ENCODE measurements at regions not wholly inside any gene's neighbourhood (a gene's known extent, or its start where the extent isn't known, plus 50 kb on each side); places are given as distances from the start of the nearest gene placed in this dataset.

GRCh38 chr6:20044883-20045282 lies 167.4 kb downstream of the MBOAT1 start:
- Histone ChIP-seq H3K4ac (replicated peaks; ENCODE audit: insufficient read length, low read depth, low read length) (no peak overlapping the region), H3K27ac (ENCODE audit: low read depth, low read length) (no peak overlapping the region), H4K5ac (ENCODE audit: insufficient read length, low read depth, low read length) (no peak overlapping the region), H2BK5ac (ENCODE audit: low read depth, low read length) (no peak overlapping the region), H3K18ac (ENCODE audit: extremely low read depth, low read length) (no peak overlapping the region), H3K79me2 (ENCODE audit: control insufficient read depth in 1 of 2, insufficient read depth in 2 of 2, low read length in 2 of 2) (no peaks in the 10 kb centered on the region), H3K36me3 (ENCODE audit: control insufficient read depth in 2 of 4, insufficient read depth in 4 of 4, low read length in 3 of 4) (no peaks in the 10 kb centered on the region), H4K91ac (replicated peaks; ENCODE audit: insufficient read length, low read length) (no peak overlapping the region), H2BK12ac (ENCODE audit: low read depth, low read length) (no peak overlapping the region), H3K4me2 (ENCODE audit: insufficient read depth in 1 of 2, low read depth in 2 of 2, low read length in 2 of 2) (no peak overlapping the region), H2AFZ (ENCODE audit: low read length) (no peak overlapping the region; the same call in 1 of the 2 replicates), H2AK5ac (ENCODE audit: low read depth, low read length) (no peak overlapping the region), H2BK15ac (ENCODE audit: low read length) (no peak overlapping the region), H3K23me2 (ENCODE audit: low read depth, low read length) (no peaks in the 10 kb centered on the region), H3K56ac (replicated peaks; ENCODE audit: insufficient read length, low read depth, low read length) (no peak overlapping the region), H3K14ac (ENCODE audit: insufficient read length) (no peak overlapping the region), H4K20me1 (replicated peaks in 1 of 2; ENCODE audit: control insufficient read depth in 1 of 2, insufficient read depth in 2 of 2, low read length in 2 of 2) (no peaks in the 10 kb centered on the region), H2BK20ac (ENCODE audit: low read length) (no peak overlapping the region), H2BK120ac (replicated peaks; ENCODE audit: low read depth, low read length) (no peak overlapping the region), H3K4me3 (ENCODE audit: extremely low read depth in 1 of 4, insufficient read depth in 2 of 4, low read depth in 3 of 4, low read length in 4 of 4) (no peak overlapping the region), H4K8ac (ENCODE audit: extremely low read depth, insufficient read depth, low read length) (no peak overlapping the region), H3K4me1 (replicated peaks in 1 of 4; ENCODE audit: control insufficient read depth in 3 of 4, insufficient read depth in 4 of 4, low read length in 3 of 4) (no peaks in the 10 kb centered on the region), H3K79me1 (ENCODE audit: low read depth, low read length) (no peaks in the 10 kb centered on the region), H3K9me3 (ENCODE audit: insufficient read depth in 2 of 2, low read depth in 1 of 2, low read length in 1 of 2) (no peaks in the 10 kb centered on the region), H3K9ac (replicated peaks in 1 of 4; ENCODE audit: extremely low read depth in 1 of 4, low read depth in 3 of 4, low read length in 3 of 4) (no peak overlapping the region), H3K27me3 (replicated peaks in 1 of 4; ENCODE audit: control insufficient read depth in 3 of 4, extremely low read depth in 1 of 4, insufficient read depth in 3 of 4, low read length in 3 of 4) (no peaks in the 10 kb centered on the region), H3K23ac (ENCODE audit: insufficient read length) (no peak overlapping the region)
- FAIRE-seq (no peak), DNase-seq (ENCODE audit: low read depth in 1 of 2, low spot score in 2 of 2) (no peak)
- ChIA-PET POLR2A (ENCODE audit: partially characterized antibody) (no interaction called here), CTCF (ENCODE audit: partially characterized antibody) (interaction anchor here (0.6 kb wide), 1 partner anchor 185 kb away, joined by 3 read pairs; no protein-coding TSS in a partner anchor)
- 82% methylated on average over 1 of the region's 1 CpG; no CpG with 5 or more reads in 1 of the 2 experiments for WGBS, 2 experiments (ENCODE audit: extremely low coverage in 1 of 2, insufficient coverage in 1 of 2, insufficient read length in 1 of 2, insufficient replicate concordance in 2 of 2, low coverage in 1 of 2, low lambda C conversion rate in 2 of 2, missing lambda C conversion rate in 1 of 2)
- no peak for TF ChIP-seq SAP30 (IDR thresholded peaks at IDR 0.05; ENCODE audit: insufficient read depth, insufficient replicate concordance, low read length)
- no peak for TF ChIP-seq CBX5 (IDR thresholded peaks at IDR 0.05; ENCODE audit: low read depth, low read length)
- no peak for TF ChIP-seq TAF7 (optimal IDR thresholded peaks at IDR 0.05; ENCODE audit: borderline replicate concordance, low read depth, low read length)
- TF ChIP-seq ASH2L (IDR thresholded peaks at IDR 0.05; ENCODE audit: low read length), result no peak
- no peak for TF ChIP-seq JUND (IDR thresholded peaks at IDR 0.05; ENCODE audit: low read length)
- TF ChIP-seq MAFK (IDR thresholded peaks at IDR 0.05; ENCODE audit: low read depth, low read length), result no peak

All from H1 (cell line).